Tibial nerve (tissue), 3 donors: ENCODE measurements at regions not wholly inside any gene's neighbourhood (a gene's known extent, or its start where the extent isn't known, plus 50 kb on each side); places are given as distances from the start of the nearest gene placed in this dataset.

Source experiments
- POLR2A ChIP-seq, 2 donors: fragments of 450-650 bp; IDR thresholded peaks; one replicate each; pipeline ENCODE4 v1.6.1; 2017; ENCODE audit warnings: antibody characterized with exemption in 2 of 2, mild to moderate bottlenecking in 2 of 2, moderate library complexity in 2 of 2
- TF ChIP-seq, protein P1 (sequence below), 5 experiments: fragments of 200-600 bp in 3 of 5; fragments of 450-650 bp in 2 of 5; sonication (generic) in 3 of 5; IDR thresholded peaks; one replicate each; pipeline ENCODE4 v1.5.1; 2016 to 2019; ENCODE audit warnings: antibody characterized with exemption in 5 of 5, mild to moderate bottlenecking in 3 of 5, moderate library complexity in 2 of 5

- no peak for TF ChIP-seq POLR2A (IDR thresholded peaks at IDR 0.05)
- TF ChIP-seq, protein P1, sequence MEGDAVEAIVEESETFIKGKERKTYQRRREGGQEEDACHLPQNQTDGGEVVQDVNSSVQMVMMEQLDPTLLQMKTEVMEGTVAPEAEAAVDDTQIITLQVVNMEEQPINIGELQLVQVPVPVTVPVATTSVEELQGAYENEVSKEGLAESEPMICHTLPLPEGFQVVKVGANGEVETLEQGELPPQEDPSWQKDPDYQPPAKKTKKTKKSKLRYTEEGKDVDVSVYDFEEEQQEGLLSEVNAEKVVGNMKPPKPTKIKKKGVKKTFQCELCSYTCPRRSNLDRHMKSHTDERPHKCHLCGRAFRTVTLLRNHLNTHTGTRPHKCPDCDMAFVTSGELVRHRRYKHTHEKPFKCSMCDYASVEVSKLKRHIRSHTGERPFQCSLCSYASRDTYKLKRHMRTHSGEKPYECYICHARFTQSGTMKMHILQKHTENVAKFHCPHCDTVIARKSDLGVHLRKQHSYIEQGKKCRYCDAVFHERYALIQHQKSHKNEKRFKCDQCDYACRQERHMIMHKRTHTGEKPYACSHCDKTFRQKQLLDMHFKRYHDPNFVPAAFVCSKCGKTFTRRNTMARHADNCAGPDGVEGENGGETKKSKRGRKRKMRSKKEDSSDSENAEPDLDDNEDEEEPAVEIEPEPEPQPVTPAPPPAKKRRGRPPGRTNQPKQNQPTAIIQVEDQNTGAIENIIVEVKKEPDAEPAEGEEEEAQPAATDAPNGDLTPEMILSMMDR (IDR thresholded peaks at IDR 0.05): no peak
Observed at GRCh38 chr11:28495333-28495732, 387.1 kb downstream of the METTL15 start.
